ENCODE measurements at regions not wholly inside any gene's neighbourhood (a gene's known extent, or its start where the extent isn't known, plus 50 kb on each side); places are given as distances from the start of the nearest gene placed in this dataset.

- DNase-seq (ENCODE audit: low spot score) (no peak), ATAC-seq (no peak)
- intact Hi-C loops (cut with DNase I) = no loop called here
Observed at GRCh38 chr16:65788434-65789140, 577.9 kb upstream of the CDH5 start.

DNA sequence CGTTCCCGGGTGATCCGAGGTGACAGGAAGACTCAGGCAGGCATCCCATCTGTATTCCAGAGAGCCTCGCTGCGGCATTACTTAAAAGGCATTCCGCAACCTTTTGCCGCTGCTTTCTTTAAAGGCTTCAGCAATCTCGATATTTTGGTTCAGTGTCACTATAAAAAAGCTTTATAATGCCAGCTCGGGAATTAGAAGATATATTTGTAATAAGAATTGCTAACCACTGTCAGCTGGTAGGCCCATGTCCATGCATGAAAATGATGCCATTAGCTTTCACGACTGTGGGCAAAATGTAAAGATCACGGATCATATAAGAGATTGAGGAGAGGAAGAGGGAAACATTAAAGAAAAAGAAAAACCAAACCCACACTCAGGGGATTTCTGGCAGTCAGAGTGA lies 578.6 kb upstream of the CDH5 start:
- ATAC-seq (no peak), DNase-seq (ENCODE audit: low spot score) (no peak)
- intact Hi-C loops (cut with DNase I) = no loop called here

- DNase-seq (ENCODE audit: low spot score) (no peak), ATAC-seq (peak; percentile 58)
- intact Hi-C loops (cut with DNase I) = no loop called here
Observed at GRCh38 chr16:65786916-65787315, 579.6 kb upstream of the CDH5 start.

DNA sequence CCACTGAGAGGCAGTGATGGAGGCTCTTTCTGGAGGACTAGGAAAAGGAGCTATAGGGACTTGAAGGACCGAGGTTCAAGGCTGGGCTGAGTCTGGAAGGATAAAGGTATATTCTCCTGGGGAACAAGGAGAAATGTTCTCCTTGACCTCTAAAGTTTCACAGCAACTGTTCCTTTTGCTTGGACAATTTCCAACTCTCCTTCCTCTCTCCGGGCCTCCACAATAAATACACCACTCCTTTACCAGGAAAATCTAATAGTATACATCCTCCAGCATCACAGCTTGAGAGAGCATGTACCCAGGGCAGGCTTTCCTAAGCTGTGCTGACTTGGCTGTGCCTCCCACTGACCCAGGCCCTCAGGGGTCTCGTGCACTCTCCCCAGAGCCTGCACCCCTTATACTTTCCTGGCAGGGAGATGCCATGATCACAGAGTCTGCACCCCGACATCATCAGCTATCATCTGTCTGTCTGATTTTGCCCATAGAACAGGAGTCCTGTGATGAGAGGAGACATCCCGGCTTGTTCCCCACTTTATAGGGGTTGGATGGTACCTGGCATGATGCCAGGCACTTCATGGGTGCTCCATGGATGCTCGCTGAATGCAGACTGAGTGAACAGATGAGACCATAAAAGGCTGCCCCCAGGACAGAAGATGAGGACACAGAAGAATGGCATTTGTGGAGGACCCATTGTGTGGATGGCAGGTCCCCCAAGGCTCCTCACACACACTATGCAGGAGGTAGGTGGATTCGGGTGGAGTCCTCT lies 582.6 kb upstream of the CDH5 start:
- intact Hi-C loops (cut with DNase I) = no loop called here
- ATAC-seq = no peak
- no peak for DNase-seq (ENCODE audit: low spot score)

- intact Hi-C loops (cut with DNase I) = no loop called here
- peak; percentile 68 for ATAC-seq
- DNase-seq (ENCODE audit: low spot score) = no peak
Observed at GRCh38 chr16:65782611-65783600, 583.6 kb upstream of the CDH5 start.

- intact Hi-C loops (cut with DNase I) = no loop called here
- DNase-seq (ENCODE audit: low spot score) = no peak
- ATAC-seq = no peak
Observed at GRCh38 chr16:65781855-65782254, 584.6 kb upstream of the CDH5 start.

DNA sequence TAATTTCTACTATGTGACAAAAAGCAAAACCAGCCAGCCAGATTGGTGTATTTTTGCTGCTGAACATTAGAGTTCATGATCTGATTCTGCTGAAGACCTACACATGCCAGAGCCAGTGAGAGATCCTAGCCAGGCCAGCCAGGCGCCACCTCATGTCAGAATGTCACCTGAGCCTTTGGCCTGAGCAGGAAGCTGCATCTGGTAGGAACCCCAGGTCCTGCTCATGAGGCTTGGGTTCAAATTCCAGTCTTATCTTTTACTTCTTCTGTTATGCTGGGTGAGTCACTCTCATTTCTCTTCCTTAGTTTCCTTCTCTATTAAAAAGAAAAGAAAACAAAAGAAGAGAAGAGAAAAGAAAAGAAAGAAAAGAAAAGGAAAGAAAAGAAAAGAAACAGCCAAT lies 585.1 kb upstream of the CDH5 start:
- DNase-seq (ENCODE audit: low spot score) = no peak
- no peak for ATAC-seq
- intact Hi-C loops (cut with DNase I) = no loop called here

- ATAC-seq = peak; percentile 40
- intact Hi-C loops (cut with DNase I) = no loop called here
- DNase-seq (ENCODE audit: low spot score) = no peak
Observed at GRCh38 chr16:65779201-65779600, 587.3 kb upstream of the CDH5 start.

DNA sequence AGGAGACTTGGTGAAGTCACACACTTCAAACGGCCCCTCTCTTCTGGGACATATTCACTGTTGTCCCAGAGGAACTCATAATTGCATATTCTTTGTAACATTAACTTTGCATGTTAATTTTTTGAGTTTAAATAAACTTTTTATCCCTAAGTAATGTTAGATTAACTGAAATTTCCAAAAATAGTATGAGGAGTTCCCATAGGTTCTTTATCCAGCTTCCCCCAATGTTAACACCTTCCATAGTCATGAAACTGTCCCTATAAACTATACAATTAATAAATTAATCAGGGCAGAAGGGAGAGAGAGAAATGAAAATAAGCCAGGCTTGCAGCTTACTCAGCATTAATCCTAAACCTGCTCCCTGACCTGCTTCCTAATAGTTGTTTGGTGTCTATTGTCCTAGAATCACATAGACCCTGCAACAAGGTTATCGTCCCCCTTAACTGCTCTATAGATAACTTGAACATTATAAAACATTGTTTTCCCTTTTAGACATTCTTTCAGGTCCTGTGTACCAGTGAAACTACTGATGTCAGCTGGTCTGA lies 589.8 kb upstream of the CDH5 start:
- ATAC-seq = no peak
- DNase-seq (ENCODE audit: low spot score) = no peak
- intact Hi-C loops (cut with DNase I) = no loop called here

GRCh38 chr16:65775829-65776228 lies 590.7 kb upstream of the CDH5 start:
- DNase-seq (ENCODE audit: low spot score) (no peak), ATAC-seq (no peak)
- intact Hi-C loops (cut with DNase I) = no loop called here

GRCh38 chr16:65774350-65774749 lies 592.1 kb upstream of the CDH5 start:
- intact Hi-C loops (cut with DNase I) = no loop called here
- no peak for ATAC-seq
- DNase-seq (ENCODE audit: low spot score) = no peak

- ATAC-seq (no peak), DNase-seq (ENCODE audit: low spot score) (no peak)
- intact Hi-C loops (cut with DNase I) = no loop called here
Observed at GRCh38 chr16:65773301-65773874, 593.1 kb upstream of the CDH5 start.

GRCh38 chr16:65772134-65772732 lies 594.3 kb upstream of the CDH5 start:
- ATAC-seq = no peak
- no peak for DNase-seq (ENCODE audit: low spot score)
- intact Hi-C loops (cut with DNase I) = no loop called here

- ATAC-seq (no peak), DNase-seq (ENCODE audit: low spot score) (no peak)
- intact Hi-C loops (cut with DNase I) = no loop called here
Observed at GRCh38 chr16:65771707-65772106, 594.8 kb upstream of the CDH5 start.

GRCh38 chr16:65770752-65771151 lies 595.7 kb upstream of the CDH5 start:
- no peak for ATAC-seq
- intact Hi-C loops (cut with DNase I) = no loop called here
- DNase-seq (ENCODE audit: low spot score) = no peak

GRCh38 chr16:65769776-65770438 lies 596.6 kb upstream of the CDH5 start:
- intact Hi-C loops (cut with DNase I) = no loop called here
- ATAC-seq (no peak), DNase-seq (ENCODE audit: low spot score) (no peak)

GRCh38 chr16:65769055-65769465 lies 597.4 kb upstream of the CDH5 start:
- ATAC-seq (no peak), DNase-seq (ENCODE audit: low spot score) (no peak)
- intact Hi-C loops (cut with DNase I) = no loop called here

- intact Hi-C loops (cut with DNase I) = no loop called here
- DNase-seq (ENCODE audit: low spot score) = no peak
Observed at GRCh38 chr16:65767125-65767524, 599.4 kb upstream of the CDH5 start.

More at GRCh38 chr16:65767125-65767524, 599.4 kb upstream of the CDH5 start:
- no peak for ATAC-seq

Measured in sciatic nerve (tissue), 2 donors.